GM12801 (cell line): ENCODE measurements at regions not wholly inside any gene's neighbourhood (a gene's known extent, or its start where the extent isn't known, plus 50 kb on each side); places are given as distances from the start of the nearest gene placed in this dataset.

Experiments
- TF ChIP-seq, protein P1 (sequence below): IDR thresholded peaks from one replicate; pipeline ENCODE4 v1.5.1; 2011; ENCODE audit warnings: control low read depth; ENCODE audit not compliant: insufficient read length; ENCODE audit errors: extremely low read depth

DNA sequence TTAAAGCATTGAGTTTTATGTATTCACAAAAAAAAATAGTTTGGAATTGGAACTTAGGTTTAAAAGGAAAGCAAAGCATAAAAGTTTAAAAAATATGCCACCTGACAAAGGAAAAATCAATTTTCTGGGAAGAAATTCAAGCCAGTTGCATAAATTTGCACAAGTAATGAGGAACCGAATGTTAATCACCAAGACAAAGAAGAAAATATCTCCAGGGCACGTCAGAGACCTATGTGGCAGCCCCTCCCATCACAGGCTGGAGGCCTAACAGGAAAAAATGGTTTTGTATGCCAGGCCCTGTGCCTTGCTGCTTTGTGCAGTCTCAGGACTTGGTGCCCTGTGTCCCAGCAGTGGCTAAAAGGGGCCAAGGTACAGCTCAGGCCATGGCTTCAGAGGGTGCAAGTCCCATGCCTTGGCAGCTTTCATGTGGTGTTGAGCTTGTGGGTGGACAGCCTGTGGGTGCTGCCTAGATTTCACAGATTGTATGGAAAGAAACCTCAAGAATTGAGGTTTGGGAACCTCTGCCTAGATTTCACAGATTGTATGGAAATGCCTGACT lies 767.2 kb upstream of the SLC10A2 start:
- TF ChIP-seq, protein P1, sequence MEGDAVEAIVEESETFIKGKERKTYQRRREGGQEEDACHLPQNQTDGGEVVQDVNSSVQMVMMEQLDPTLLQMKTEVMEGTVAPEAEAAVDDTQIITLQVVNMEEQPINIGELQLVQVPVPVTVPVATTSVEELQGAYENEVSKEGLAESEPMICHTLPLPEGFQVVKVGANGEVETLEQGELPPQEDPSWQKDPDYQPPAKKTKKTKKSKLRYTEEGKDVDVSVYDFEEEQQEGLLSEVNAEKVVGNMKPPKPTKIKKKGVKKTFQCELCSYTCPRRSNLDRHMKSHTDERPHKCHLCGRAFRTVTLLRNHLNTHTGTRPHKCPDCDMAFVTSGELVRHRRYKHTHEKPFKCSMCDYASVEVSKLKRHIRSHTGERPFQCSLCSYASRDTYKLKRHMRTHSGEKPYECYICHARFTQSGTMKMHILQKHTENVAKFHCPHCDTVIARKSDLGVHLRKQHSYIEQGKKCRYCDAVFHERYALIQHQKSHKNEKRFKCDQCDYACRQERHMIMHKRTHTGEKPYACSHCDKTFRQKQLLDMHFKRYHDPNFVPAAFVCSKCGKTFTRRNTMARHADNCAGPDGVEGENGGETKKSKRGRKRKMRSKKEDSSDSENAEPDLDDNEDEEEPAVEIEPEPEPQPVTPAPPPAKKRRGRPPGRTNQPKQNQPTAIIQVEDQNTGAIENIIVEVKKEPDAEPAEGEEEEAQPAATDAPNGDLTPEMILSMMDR, result no peak

GRCh38 chr13:103815619-103816018 lies 749.4 kb upstream of the SLC10A2 start:
- TF ChIP-seq, protein P1, result no peak

DNA sequence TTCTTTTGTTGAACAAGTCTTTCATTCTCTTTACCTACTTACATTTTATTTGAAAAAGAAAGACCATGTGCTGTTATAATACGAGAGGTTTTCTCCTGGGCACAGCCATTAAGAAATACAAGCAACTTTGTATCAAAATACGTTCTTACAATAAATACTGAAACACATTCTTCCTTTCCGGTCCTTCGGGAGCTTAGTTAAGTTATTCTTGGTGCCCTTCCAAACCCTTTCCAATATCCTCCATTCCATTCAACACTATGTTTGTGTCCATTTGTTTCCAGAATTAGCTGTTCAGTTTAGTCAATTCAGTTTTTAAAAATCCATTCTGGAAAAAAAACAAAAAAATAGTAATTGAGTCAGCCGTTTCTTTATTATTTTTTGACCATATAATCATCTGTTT lies 746.8 kb upstream of the SLC10A2 start:
- TF ChIP-seq, protein P1, result no peak

- TF ChIP-seq, protein P1, result no peak
Measured at GRCh38 chr13:103812558-103812957, 746.3 kb upstream of the SLC10A2 start.

DNA sequence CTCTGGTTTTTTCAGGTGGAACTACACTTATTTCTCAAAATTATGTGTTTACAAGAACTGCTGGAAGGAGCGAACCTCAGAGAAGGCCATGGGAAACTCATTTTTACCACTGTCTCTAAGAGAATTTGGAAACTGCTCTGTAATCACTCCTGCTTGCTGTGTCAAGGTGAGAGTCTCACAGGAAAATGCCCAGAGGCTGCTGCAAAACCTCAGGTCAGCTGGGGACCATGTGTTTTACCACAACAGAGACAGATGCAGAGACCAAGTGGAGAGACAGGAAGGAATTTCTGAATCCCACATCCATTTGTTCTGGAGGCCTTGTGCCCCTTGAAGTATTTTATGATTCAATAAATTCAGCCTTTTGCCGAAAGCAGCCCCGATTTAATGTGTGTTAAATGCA lies 743.8 kb upstream of the SLC10A2 start:
- TF ChIP-seq, protein P1, result no peak

- TF ChIP-seq, protein P1, result no peak
Measured at GRCh38 chr13:103805771-103806170, 739.6 kb upstream of the SLC10A2 start.

GRCh38 chr13:103803349-103803748 lies 737.1 kb upstream of the SLC10A2 start:
- TF ChIP-seq, protein P1, result no peak
